ENCODE measurements at regions not wholly inside any gene's neighbourhood (a gene's known extent, or its start where the extent isn't known, plus 50 kb on each side); places are given as distances from the start of the nearest gene placed in this dataset.

- no peak for TF ChIP-seq CTCF (IDR thresholded peaks at IDR 0.05; ENCODE audit: borderline replicate concordance, insufficient read depth, low read depth, low read length)
- no peak overlapping the region for H3K4me3 ChIP-seq (ENCODE audit: low read depth, low read length)
Measured at GRCh38 chr4:81898862-81899504, 427.3 kb upstream of the RASGEF1B start.

- no peak overlapping the region for H3K4me3 ChIP-seq (ENCODE audit: low read depth, low read length)
- no peak for TF ChIP-seq CTCF (IDR thresholded peaks at IDR 0.05; ENCODE audit: borderline replicate concordance, insufficient read depth, low read depth, low read length)
Measured at GRCh38 chr4:81896936-81897335, 425.2 kb upstream of the RASGEF1B start.

- H3K4me3 ChIP-seq (ENCODE audit: low read depth, low read length), result no peak overlapping the region
- no peak for TF ChIP-seq CTCF (IDR thresholded peaks at IDR 0.05; ENCODE audit: borderline replicate concordance, insufficient read depth, low read depth, low read length)
Measured at GRCh38 chr4:81891005-81891996, 419.6 kb upstream of the RASGEF1B start.

GRCh38 chr4:81884986-81885385 lies 413.3 kb upstream of the RASGEF1B start:
- TF ChIP-seq CTCF (IDR thresholded peaks at IDR 0.05; ENCODE audit: borderline replicate concordance, insufficient read depth, low read depth, low read length), result no peak
- no peak overlapping the region for H3K4me3 ChIP-seq (ENCODE audit: low read depth, low read length)

GRCh38 chr4:81883530-81884450 lies 412.1 kb upstream of the RASGEF1B start:
- no peak for TF ChIP-seq CTCF (IDR thresholded peaks at IDR 0.05; ENCODE audit: borderline replicate concordance, insufficient read depth, low read depth, low read length)
- H3K4me3 ChIP-seq (ENCODE audit: low read depth, low read length), result no peak overlapping the region

- no peak overlapping the region for H3K4me3 ChIP-seq (ENCODE audit: low read depth, low read length)
- TF ChIP-seq CTCF (IDR thresholded peaks at IDR 0.05; ENCODE audit: borderline replicate concordance, insufficient read depth, low read depth, low read length), result no peak
Measured at GRCh38 chr4:81883004-81883403, 411.3 kb upstream of the RASGEF1B start.
